CD4-positive, alpha-beta T cell (primary cell): ENCODE measurements at regions not wholly inside any gene's neighbourhood (a gene's known extent, or its start where the extent isn't known, plus 50 kb on each side); places are given as distances from the start of the nearest gene placed in this dataset.

Experiments used
- ATAC-seq: fragments of 200-7000 bp; cut with Tn5 transposase; one replicate; pipeline ENCODE4 v1.10.0; 2022; ENCODE audit warnings: mild to moderate bottlenecking; ENCODE audit not compliant: poor library complexity
- CTCF ChIA-PET: fragments of 350-600 bp; sonication (Branson Sonifier 250); formaldehyde crosslinking; loops from one replicate; lab custom pipeline; 2021; ENCODE audit warnings: antibody characterized with exemption, inconsistent platforms; lab: Charles Lee
- POLR2A ChIA-PET: fragments of 350-600 bp; sonication (Branson Sonifier 250); formaldehyde crosslinking; loops from one replicate; lab custom pipeline; 2021; ENCODE audit warnings: antibody characterized with exemption, inconsistent platforms; lab: Charles Lee
- DNase-seq, 14 experiments: peaks; one replicate each; pipeline ENCODE4 v3.0.0-alpha.2; 2013 to 2020; ENCODE audit warnings: mixed read lengths in 2 of 14
- H3K27ac ChIP-seq, 2 donors: one replicate each; pipeline versions ENCODE4 v1.5.1 to v1.7.0; 2013; ENCODE audit warnings: low read length in 2 of 2, low read depth in 1 of 2, mild to moderate bottlenecking in 1 of 2
- H3K27me3 ChIP-seq, 2 experiments: 1 replicate in 1 of 2; 2 replicates in 1 of 2; pipeline versions ENCODE4 v1.6.1 to v1.7.0; 2013; ENCODE audit warnings: low read length in 2 of 2, control low read depth in 1 of 2, mild to moderate bottlenecking in 1 of 2, moderate library complexity in 1 of 2; ENCODE audit not compliant: insufficient read depth in 2 of 2, control insufficient read depth in 1 of 2
- H3K36me3 ChIP-seq: one replicate; pipeline ENCODE4 v1.6.1; 2013; ENCODE audit warnings: low read length, control low read depth; ENCODE audit not compliant: insufficient read depth
- H3K4me1 ChIP-seq: one replicate; pipeline ENCODE4 v1.6.1; 2013; ENCODE audit warnings: low read length, control low read depth; ENCODE audit not compliant: insufficient read depth
- H3K4me3 ChIP-seq: one replicate; pipeline ENCODE4 v1.5.1; 2013; ENCODE audit warnings: mild to moderate bottlenecking, low read length, moderate library complexity
- H3K9me3 ChIP-seq, 2 experiments: 1 replicate in 1 of 2; 2 replicates in 1 of 2; pipeline versions ENCODE4 v1.6.1 to v1.7.0; 2013; ENCODE audit warnings: low read length in 2 of 2, mild to moderate bottlenecking in 2 of 2, control low read depth in 1 of 2, moderate library complexity in 1 of 2; ENCODE audit not compliant: control insufficient read depth in 1 of 2, insufficient read depth in 1 of 2
- H3K27ac Mint-ChIP-seq: one replicate; pipeline ENCODE4 v1.8.0; 2020; ENCODE audit warnings: mixed read lengths
- H3K27me3 Mint-ChIP-seq: one replicate; pipeline ENCODE4 v1.8.0; 2021; ENCODE audit warnings: mixed read lengths
- H3K36me3 Mint-ChIP-seq: one replicate; pipeline ENCODE4 v1.8.0; 2021; ENCODE audit warnings: low read depth, mixed read lengths
- H3K4me1 Mint-ChIP-seq: one replicate; pipeline ENCODE4 v1.8.0; 2021; ENCODE audit warnings: low read depth, mixed read lengths
- H3K4me3 Mint-ChIP-seq: one replicate; pipeline ENCODE4 v1.8.0; 2020; ENCODE audit warnings: mild to moderate bottlenecking, mixed read lengths
- H3K9me3 Mint-ChIP-seq: one replicate; pipeline ENCODE4 v1.8.0; 2020; ENCODE audit warnings: mixed read lengths
- CTCF ChIP-seq: fragments of 200-600 bp; IDR thresholded peaks from one replicate; pipeline ENCODE4 v1.8.0; 2022; ENCODE audit warnings: antibody characterized with exemption, mild to moderate bottlenecking
- intact Hi-C, 2 experiments: fragments of 100-400 bp; cut with DNase I in 1 of 2; cut with micrococcal nuclease in 1 of 2; formaldehyde crosslinking; loops; one replicate each; pipeline versions ENCODE4 v1.15.1 to v1.9.0; 2023 to 2025; cut with DNase I, micrococcal nuclease

- Mint-ChIP-seq H3K27me3 (no peaks in the 10 kb centered on the region), H3K27ac (no peak overlapping the region), H3K36me3 (no peaks in the 10 kb centered on the region), H3K9me3 (no peaks in the 10 kb centered on the region), H3K4me1 (no peaks in the 10 kb centered on the region), H3K4me3 (no peak overlapping the region)
- no peak for ATAC-seq
- H3K9me3 ChIP-seq, result no peaks in the 10 kb centered on the region
- no peaks in the 10 kb centered on the region for H3K36me3 ChIP-seq
- ChIA-PET CTCF (no interaction called here), POLR2A (no interaction called here)
- no peak for DNase-seq
- intact Hi-C loops, result no loop called here
- no peak overlapping the region for H3K4me3 ChIP-seq
- TF ChIP-seq CTCF, result no peak
- no peak overlapping the region for H3K27ac ChIP-seq
- no peaks in the 10 kb centered on the region for H3K4me1 ChIP-seq
- no peaks in the 10 kb centered on the region for H3K27me3 ChIP-seq
Observed at GRCh38 chr5:128681764-128682592, 143.9 kb upstream of the FBN2 start.

- H3K27me3 Mint-ChIP-seq, result no peaks in the 10 kb centered on the region
- intact Hi-C loops, result no loop called here
- no peaks in the 10 kb centered on the region for H3K36me3 Mint-ChIP-seq
- Histone ChIP-seq H3K27ac (no peak overlapping the region), H3K27me3 (no peaks in the 10 kb centered on the region), H3K4me3 (no peak overlapping the region), H3K4me1 (no peaks in the 10 kb centered on the region), H3K36me3 (no peaks in the 10 kb centered on the region), H3K9me3 (no peaks in the 10 kb centered on the region)
- no peak overlapping the region for H3K27ac Mint-ChIP-seq
- DNase-seq (no peak), ATAC-seq (no peak)
- no peak for TF ChIP-seq CTCF
- no peak overlapping the region for H3K4me3 Mint-ChIP-seq
- CTCF ChIA-PET, result no interaction called here
- H3K4me1 Mint-ChIP-seq, result no peaks in the 10 kb centered on the region
- no peaks in the 10 kb centered on the region for H3K9me3 Mint-ChIP-seq
- POLR2A ChIA-PET, result no interaction called here
Observed at GRCh38 chr5:128682669-128683068, 144.6 kb upstream of the FBN2 start.

- Mint-ChIP-seq H3K27ac (no peak overlapping the region), H3K27me3 (no peaks in the 10 kb centered on the region), H3K36me3 (no peaks in the 10 kb centered on the region), H3K4me1 (no peaks in the 10 kb centered on the region), H3K9me3 (no peaks in the 10 kb centered on the region), H3K4me3 (no peak overlapping the region)
- H3K27me3 ChIP-seq, result no peaks in the 10 kb centered on the region
- DNase-seq, result no peak
- no peaks in the 10 kb centered on the region for H3K9me3 ChIP-seq
- H3K27ac ChIP-seq, result no peak overlapping the region
- H3K4me1 ChIP-seq, result no peaks in the 10 kb centered on the region
- no peak for TF ChIP-seq CTCF
- intact Hi-C loops, result no loop called here
- no peak overlapping the region for H3K4me3 ChIP-seq
- ChIA-PET CTCF (no interaction called here), POLR2A (no interaction called here)
- no peaks in the 10 kb centered on the region for H3K36me3 ChIP-seq
- no peak for ATAC-seq
Observed at GRCh38 chr5:128684961-128685360, 146.9 kb upstream of the FBN2 start.
